ENCODE measurements at regions not wholly inside any gene's neighbourhood (a gene's known extent, or its start where the extent isn't known, plus 50 kb on each side); places are given as distances from the start of the nearest gene placed in this dataset.

- no peak overlapping the region for H3K4me3 ChIP-seq (ENCODE audit: low read depth, low read length)
Observed at GRCh38 chr2:2708575-2709430, 377.7 kb upstream of the MYT1L start.

GRCh38 chr2:2707206-2707991 lies 376.3 kb upstream of the MYT1L start:
- no peak overlapping the region for H3K4me3 ChIP-seq (ENCODE audit: low read depth, low read length)

GRCh38 chr2:2706306-2706705 lies 375.2 kb upstream of the MYT1L start:
- H3K4me3 ChIP-seq (ENCODE audit: low read depth, low read length), result no peak overlapping the region

- no peak overlapping the region for H3K4me3 ChIP-seq (ENCODE audit: low read depth, low read length)
Observed at GRCh38 chr2:2705871-2706270, 374.8 kb upstream of the MYT1L start.

GRCh38 chr2:2704428-2705090 lies 373.5 kb upstream of the MYT1L start:
- H3K4me3 ChIP-seq (ENCODE audit: low read depth, low read length), result no peak overlapping the region

- H3K4me3 ChIP-seq (ENCODE audit: low read depth, low read length), result no peak overlapping the region
Observed at GRCh38 chr2:2703762-2704427, 372.8 kb upstream of the MYT1L start.

- H3K4me3 ChIP-seq (ENCODE audit: low read depth, low read length), result no peak overlapping the region
Observed at GRCh38 chr2:2703172-2703571, 372.1 kb upstream of the MYT1L start.

- no peak overlapping the region for H3K4me3 ChIP-seq (ENCODE audit: low read depth, low read length)
Observed at GRCh38 chr2:2702385-2702784, 371.3 kb upstream of the MYT1L start.

- H3K4me3 ChIP-seq (ENCODE audit: low read depth, low read length), result no peak overlapping the region
Observed at GRCh38 chr2:2701813-2702212, 370.7 kb upstream of the MYT1L start.

GRCh38 chr2:2701176-2701781 lies 370.2 kb upstream of the MYT1L start:
- no peak overlapping the region for H3K4me3 ChIP-seq (ENCODE audit: low read depth, low read length)

- no peak overlapping the region for H3K4me3 ChIP-seq (ENCODE audit: low read depth, low read length)
Observed at GRCh38 chr2:2699121-2699505, 368.0 kb upstream of the MYT1L start.

GRCh38 chr2:2698182-2699120 lies 367.4 kb upstream of the MYT1L start:
- no peak overlapping the region for H3K4me3 ChIP-seq (ENCODE audit: low read depth, low read length)

- H3K4me3 ChIP-seq (ENCODE audit: low read depth, low read length), result no peak overlapping the region
Observed at GRCh38 chr2:2696733-2697455, 365.8 kb upstream of the MYT1L start.

- H3K4me3 ChIP-seq (ENCODE audit: low read depth, low read length), result no peak overlapping the region
Observed at GRCh38 chr2:2696325-2696724, 365.2 kb upstream of the MYT1L start.

GRCh38 chr2:2694746-2695145 lies 363.7 kb upstream of the MYT1L start:
- no peak overlapping the region for H3K4me3 ChIP-seq (ENCODE audit: low read depth, low read length)

GRCh38 chr2:2692599-2693389 lies 361.7 kb upstream of the MYT1L start:
- H3K4me3 ChIP-seq (ENCODE audit: low read depth, low read length), result no peak overlapping the region

- no peak overlapping the region for H3K4me3 ChIP-seq (ENCODE audit: low read depth, low read length)
Observed at GRCh38 chr2:2691419-2691818, 360.3 kb upstream of the MYT1L start.

GRCh38 chr2:2690985-2691384 lies 359.9 kb upstream of the MYT1L start:
- H3K4me3 ChIP-seq (ENCODE audit: low read depth, low read length), result no peak overlapping the region

Measured in iPS-11a (cell line).